ENCODE measurements at regions not wholly inside any gene's neighbourhood (a gene's known extent, or its start where the extent isn't known, plus 50 kb on each side); places are given as distances from the start of the nearest gene placed in this dataset.
A peak's percentile ranks its signal among the peaks of the same experiment; 100 is the strongest.

DNA sequence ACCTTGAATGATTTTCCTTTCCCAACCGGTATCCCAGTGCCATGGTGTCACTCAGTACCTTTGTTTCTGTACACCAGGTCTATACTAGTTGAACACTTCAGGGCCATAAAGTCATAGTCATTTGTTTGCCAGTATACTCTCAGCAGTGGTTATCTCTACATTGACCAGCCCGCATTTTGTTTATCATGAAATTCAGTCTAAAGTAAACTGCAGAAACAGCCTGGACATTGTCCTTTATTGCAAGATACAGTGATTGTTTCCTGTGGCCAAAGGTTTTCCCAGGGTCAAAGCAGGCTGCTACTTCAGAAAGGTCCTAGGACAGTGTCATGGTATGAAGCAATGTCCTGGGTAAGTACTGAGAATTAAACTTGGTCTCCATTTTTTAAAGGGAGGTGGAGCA is 407.4 kb downstream of the RWDD3 start:
- Histone ChIP-seq H3K27me3 (ENCODE audit: insufficient read depth) (no peaks in the 10 kb centered on the region), H3K4me3 (ENCODE audit: low read depth in 2 of 2, low read length in 1 of 2) (no peak overlapping the region), H3K27ac (ENCODE audit: low read depth in 2 of 2, low read length in 1 of 2) (peak overlapping the region; percentile 27 to 100; a peak in 3 of 4 replicates), H3K4me1 (ENCODE audit: control insufficient read depth in 1 of 2, insufficient read depth in 2 of 2, low read depth in 1 of 2, low read length in 1 of 2) (peaks cover 0 to 44% of the 10 kb centered on the region in 2 experiments; a peak in 2 of 4 replicates), H4K20me1 (ENCODE audit: insufficient read depth) (no peaks in the 10 kb centered on the region), H3K9me3 (no peaks in the 10 kb centered on the region), H2AFZ (ENCODE audit: low read depth) (no peak overlapping the region), H3K9me2 (no peaks in the 10 kb centered on the region), H3F3A (replicated peaks; ENCODE audit: insufficient read depth) (no peaks in the 10 kb centered on the region), H3K9ac (no peak overlapping the region), H3K79me2 (ENCODE audit: insufficient read depth) (no peaks in the 10 kb centered on the region), H3K4me2 (no peak overlapping the region), H3K36me3 (replicated peaks in 1 of 2; ENCODE audit: control insufficient read depth in 1 of 2, insufficient read depth in 2 of 2, low read length in 1 of 2) (no peaks in the 10 kb centered on the region)
- peak; percentile 13 for TF ChIP-seq CHD2 (IDR thresholded peaks at IDR 0.05; ENCODE audit: low read length, partially characterized antibody)
- TF ChIP-seq NRF1 (IDR thresholded peaks at IDR 0.05; ENCODE audit: low read depth, low read length): no peak
- TF ChIP-seq SMC3 (IDR thresholded peaks at IDR 0.05; ENCODE audit: low read depth, low read length): no peak
- TF ChIP-seq GATA2 (CRISPR knock-in tag; IDR thresholded peaks at IDR 0.05): peak; percentile 66
- peak in 1 of 2 experiments; percentile 90; a peak in 2 of 4 replicates for TF ChIP-seq EP300 (IDR thresholded peaks at IDR 0.05; ENCODE audit: borderline replicate concordance in 1 of 2, low read depth in 1 of 2, low read length in 1 of 2)
- peak; percentile 56; the same call in 1 of the 2 replicates for TF ChIP-seq FOXJ3 (CRISPR knock-in tag; IDR thresholded peaks at IDR 0.05)
- peak; percentile 55; the same call in 1 of the 2 replicates for TF ChIP-seq TCF12 (IDR thresholded peaks at IDR 0.05)
- peak; percentile 47; the same call in 1 of the 2 replicates for TF ChIP-seq RCOR1 (IDR thresholded peaks at IDR 0.05; ENCODE audit: low read length)
- no peak for TF ChIP-seq MEF2A (IDR thresholded peaks at IDR 0.05; ENCODE audit: borderline replicate concordance, low read depth)
- no peak for TF ChIP-seq TEAD4 (IDR thresholded peaks at IDR 0.05; ENCODE audit: borderline replicate concordance, insufficient read depth)
- WGBS (ENCODE audit: low lambda C conversion rate): 9% methylated on average over 2 of the region's 2 CpGs
- no peak for DNase-seq
- ChIA-PET POLR2A (interaction anchor here (0.7 to 2.7 kb wide), 9 partner anchors 9 to 332 kb away, joined by 3 to 29 read pairs (median 5); no protein-coding TSS in a partner anchor), CTCF (no interaction called here)

DNA sequence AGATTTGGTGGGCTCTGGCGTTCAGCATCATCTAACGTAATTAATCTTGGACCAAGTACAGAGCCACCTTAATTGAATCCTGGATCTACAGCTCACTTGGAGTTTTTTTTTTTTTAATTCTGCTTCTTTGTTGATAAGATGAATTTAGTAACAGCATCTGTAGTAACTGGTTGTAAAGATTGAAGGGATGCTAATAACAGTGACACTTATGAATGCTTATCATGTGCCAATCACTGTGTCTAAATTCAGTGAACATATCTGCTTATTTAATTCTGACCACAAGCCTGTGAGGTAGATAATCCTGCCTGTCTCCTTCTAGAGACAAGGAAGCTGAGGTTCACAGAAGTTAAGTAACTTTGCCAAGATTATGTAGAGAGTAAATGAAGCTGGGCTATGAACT is 408.0 kb downstream of the RWDD3 start:
- ChIA-PET POLR2A (interaction anchor here (0.7 to 2.7 kb wide), 7 partner anchors 9 to 417 kb away, joined by 3 to 29 read pairs (median 5); no protein-coding TSS in a partner anchor), CTCF (interaction anchor here (1.0 to 1.2 kb wide), 2 partner anchors 11 to 257 kb away, joined by 3 read pairs; no protein-coding TSS in a partner anchor)
- H3K27ac ChIP-seq (ENCODE audit: low read depth in 2 of 2, low read length in 1 of 2): peak overlapping the region; percentile 27 to 100; a peak in 3 of 4 replicates
- no peaks in the 10 kb centered on the region for H3K9me2 ChIP-seq
- H3K79me2 ChIP-seq (ENCODE audit: insufficient read depth): no peaks in the 10 kb centered on the region
- H2AFZ ChIP-seq (ENCODE audit: low read depth): no peak overlapping the region
- no peaks in the 10 kb centered on the region for H3K27me3 ChIP-seq (ENCODE audit: insufficient read depth)
- H3K4me2 ChIP-seq: no peak overlapping the region
- no peaks in the 10 kb centered on the region for H3K9me3 ChIP-seq
- peaks cover 0 to 39% of the 10 kb centered on the region in 2 experiments; a peak in 2 of 4 replicates for H3K4me1 ChIP-seq (ENCODE audit: control insufficient read depth in 1 of 2, insufficient read depth in 2 of 2, low read depth in 1 of 2, low read length in 1 of 2)
- no peak overlapping the region; a peak in 1 of 4 replicates for H3K4me3 ChIP-seq (ENCODE audit: low read depth in 2 of 2, low read length in 1 of 2)
- no peak for DNase-seq
- 21% methylated on average over 2 of the region's 2 CpGs for WGBS (ENCODE audit: low lambda C conversion rate)
- no peaks in the 10 kb centered on the region for H3F3A ChIP-seq (replicated peaks; ENCODE audit: insufficient read depth)
- no peak overlapping the region for H3K9ac ChIP-seq
- H3K36me3 ChIP-seq (replicated peaks in 1 of 2; ENCODE audit: control insufficient read depth in 1 of 2, insufficient read depth in 2 of 2, low read length in 1 of 2): no peaks in the 10 kb centered on the region
- no peaks in the 10 kb centered on the region for H4K20me1 ChIP-seq (ENCODE audit: insufficient read depth)
- TF ChIP-seq SMC3 (IDR thresholded peaks at IDR 0.05; ENCODE audit: low read depth, low read length) (no peak), RFX5 (IDR thresholded peaks at IDR 0.05; ENCODE audit: low read length) (no peak), JUND (IDR thresholded peaks at IDR 0.05) (no peak), FOXM1 (IDR thresholded peaks at IDR 0.05; ENCODE audit: low read depth) (no peak), TEAD4 (IDR thresholded peaks at IDR 0.05; ENCODE audit: borderline replicate concordance, insufficient read depth) (no peak), TCF12 (IDR thresholded peaks at IDR 0.05) (0 out of 2 replicates have a peak, but pooled peaks have one; percentile 6), YY1 (IDR thresholded peaks at IDR 0.05; ENCODE audit: low read depth) (no peak), SIN3A (IDR thresholded peaks at IDR 0.05; ENCODE audit: borderline replicate concordance, low read depth, low read length) (no peak), EP300 (IDR thresholded peaks at IDR 0.05; ENCODE audit: borderline replicate concordance in 1 of 2, low read depth in 1 of 2, low read length in 1 of 2) (peak in 1 of 2 experiments; percentile 94; a peak in 1 of 4 replicates), GABPA (IDR thresholded peaks at IDR 0.05; ENCODE audit: low read depth) (no peak), NFIC (IDR thresholded peaks at IDR 0.05; ENCODE audit: borderline replicate concordance) (no peak)
- TF ChIP-seq, protein P1, sequence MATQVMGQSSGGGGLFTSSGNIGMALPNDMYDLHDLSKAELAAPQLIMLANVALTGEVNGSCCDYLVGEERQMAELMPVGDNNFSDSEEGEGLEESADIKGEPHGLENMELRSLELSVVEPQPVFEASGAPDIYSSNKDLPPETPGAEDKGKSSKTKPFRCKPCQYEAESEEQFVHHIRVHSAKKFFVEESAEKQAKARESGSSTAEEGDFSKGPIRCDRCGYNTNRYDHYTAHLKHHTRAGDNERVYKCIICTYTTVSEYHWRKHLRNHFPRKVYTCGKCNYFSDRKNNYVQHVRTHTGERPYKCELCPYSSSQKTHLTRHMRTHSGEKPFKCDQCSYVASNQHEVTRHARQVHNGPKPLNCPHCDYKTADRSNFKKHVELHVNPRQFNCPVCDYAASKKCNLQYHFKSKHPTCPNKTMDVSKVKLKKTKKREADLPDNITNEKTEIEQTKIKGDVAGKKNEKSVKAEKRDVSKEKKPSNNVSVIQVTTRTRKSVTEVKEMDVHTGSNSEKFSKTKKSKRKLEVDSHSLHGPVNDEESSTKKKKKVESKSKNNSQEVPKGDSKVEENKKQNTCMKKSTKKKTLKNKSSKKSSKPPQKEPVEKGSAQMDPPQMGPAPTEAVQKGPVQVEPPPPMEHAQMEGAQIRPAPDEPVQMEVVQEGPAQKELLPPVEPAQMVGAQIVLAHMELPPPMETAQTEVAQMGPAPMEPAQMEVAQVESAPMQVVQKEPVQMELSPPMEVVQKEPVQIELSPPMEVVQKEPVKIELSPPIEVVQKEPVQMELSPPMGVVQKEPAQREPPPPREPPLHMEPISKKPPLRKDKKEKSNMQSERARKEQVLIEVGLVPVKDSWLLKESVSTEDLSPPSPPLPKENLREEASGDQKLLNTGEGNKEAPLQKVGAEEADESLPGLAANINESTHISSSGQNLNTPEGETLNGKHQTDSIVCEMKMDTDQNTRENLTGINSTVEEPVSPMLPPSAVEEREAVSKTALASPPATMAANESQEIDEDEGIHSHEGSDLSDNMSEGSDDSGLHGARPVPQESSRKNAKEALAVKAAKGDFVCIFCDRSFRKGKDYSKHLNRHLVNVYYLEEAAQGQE (IDR thresholded peaks at IDR 0.05; ENCODE audit: low read depth, low read length): no peak
- TF ChIP-seq, protein P2, sequence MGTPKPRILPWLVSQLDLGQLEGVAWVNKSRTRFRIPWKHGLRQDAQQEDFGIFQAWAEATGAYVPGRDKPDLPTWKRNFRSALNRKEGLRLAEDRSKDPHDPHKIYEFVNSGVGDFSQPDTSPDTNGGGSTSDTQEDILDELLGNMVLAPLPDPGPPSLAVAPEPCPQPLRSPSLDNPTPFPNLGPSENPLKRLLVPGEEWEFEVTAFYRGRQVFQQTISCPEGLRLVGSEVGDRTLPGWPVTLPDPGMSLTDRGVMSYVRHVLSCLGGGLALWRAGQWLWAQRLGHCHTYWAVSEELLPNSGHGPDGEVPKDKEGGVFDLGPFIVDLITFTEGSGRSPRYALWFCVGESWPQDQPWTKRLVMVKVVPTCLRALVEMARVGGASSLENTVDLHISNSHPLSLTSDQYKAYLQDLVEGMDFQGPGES (IDR thresholded peaks at IDR 0.05; ENCODE audit: low read depth, low read length): no peak
- TF ChIP-seq, protein P3, sequence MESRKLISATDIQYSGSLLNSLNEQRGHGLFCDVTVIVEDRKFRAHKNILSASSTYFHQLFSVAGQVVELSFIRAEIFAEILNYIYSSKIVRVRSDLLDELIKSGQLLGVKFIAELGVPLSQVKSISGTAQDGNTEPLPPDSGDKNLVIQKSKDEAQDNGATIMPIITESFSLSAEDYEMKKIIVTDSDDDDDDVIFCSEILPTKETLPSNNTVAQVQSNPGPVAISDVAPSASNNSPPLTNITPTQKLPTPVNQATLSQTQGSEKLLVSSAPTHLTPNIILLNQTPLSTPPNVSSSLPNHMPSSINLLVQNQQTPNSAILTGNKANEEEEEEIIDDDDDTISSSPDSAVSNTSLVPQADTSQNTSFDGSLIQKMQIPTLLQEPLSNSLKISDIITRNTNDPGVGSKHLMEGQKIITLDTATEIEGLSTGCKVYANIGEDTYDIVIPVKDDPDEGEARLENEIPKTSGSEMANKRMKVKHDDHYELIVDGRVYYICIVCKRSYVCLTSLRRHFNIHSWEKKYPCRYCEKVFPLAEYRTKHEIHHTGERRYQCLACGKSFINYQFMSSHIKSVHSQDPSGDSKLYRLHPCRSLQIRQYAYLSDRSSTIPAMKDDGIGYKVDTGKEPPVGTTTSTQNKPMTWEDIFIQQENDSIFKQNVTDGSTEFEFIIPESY (IDR thresholded peaks at IDR 0.05; ENCODE audit: borderline replicate concordance, low read depth): no peak
- TF ChIP-seq, protein P4, sequence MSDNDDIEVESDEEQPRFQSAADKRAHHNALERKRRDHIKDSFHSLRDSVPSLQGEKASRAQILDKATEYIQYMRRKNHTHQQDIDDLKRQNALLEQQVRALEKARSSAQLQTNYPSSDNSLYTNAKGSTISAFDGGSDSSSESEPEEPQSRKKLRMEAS (IDR thresholded peaks at IDR 0.05; ENCODE audit: low read depth): no peak

All from SK-N-SH (cell line).